ENCODE measurements at regions not wholly inside any gene's neighbourhood (a gene's known extent, or its start where the extent isn't known, plus 50 kb on each side); places are given as distances from the start of the nearest gene placed in this dataset.

- H3K4me3 ChIP-seq (ENCODE audit: control insufficient read depth, low read depth, low read length) = no peak overlapping the region
- no peak for DNase-seq (ENCODE audit: low read depth)
Measured at GRCh38 chr21:36584980-36585940, 105.3 kb upstream of the CLDN14 start.

GRCh38 chr21:36587388-36587787 lies 107.5 kb upstream of the CLDN14 start:
- TF ChIP-seq CTCF (IDR thresholded peaks at IDR 0.05; ENCODE audit: control insufficient read depth, insufficient read depth, low read depth, low read length, missing control alignments) = no peak
- DNase-seq (ENCODE audit: low read depth) = no peak
- H3K4me3 ChIP-seq (ENCODE audit: control insufficient read depth, low read depth, low read length) = no peak overlapping the region

More at GRCh38 chr21:36584980-36585940, 105.3 kb upstream of the CLDN14 start:
- TF ChIP-seq CTCF (IDR thresholded peaks at IDR 0.05; ENCODE audit: control insufficient read depth, insufficient read depth, low read depth, low read length, missing control alignments) = no peak

GRCh38 chr21:36589352-36589971 lies 109.5 kb upstream of the SIM2 start:
- peak; percentile 70 for TF ChIP-seq CTCF (IDR thresholded peaks at IDR 0.05; ENCODE audit: control insufficient read depth, insufficient read depth, low read depth, low read length, missing control alignments)
- DNase-seq (ENCODE audit: low read depth) = no peak
- no peak overlapping the region for H3K4me3 ChIP-seq (ENCODE audit: control insufficient read depth, low read depth, low read length)

GRCh38 chr21:36591326-36591970 lies 107.5 kb upstream of the SIM2 start:
- DNase-seq (ENCODE audit: low read depth) = no peak
- TF ChIP-seq CTCF (IDR thresholded peaks at IDR 0.05; ENCODE audit: control insufficient read depth, insufficient read depth, low read depth, low read length, missing control alignments) = no peak
- no peak overlapping the region for H3K4me3 ChIP-seq (ENCODE audit: control insufficient read depth, low read depth, low read length)

- TF ChIP-seq CTCF (IDR thresholded peaks at IDR 0.05; ENCODE audit: control insufficient read depth, insufficient read depth, low read depth, low read length, missing control alignments) = no peak
- DNase-seq (ENCODE audit: low read depth) = no peak
Measured at GRCh38 chr21:36596174-36596573, 102.7 kb upstream of the SIM2 start.

GRCh38 chr21:36601362-36601761 lies 97.6 kb upstream of the SIM2 start:
- H3K4me3 ChIP-seq (ENCODE audit: control insufficient read depth, low read depth, low read length) = no peak overlapping the region
- DNase-seq (ENCODE audit: low read depth) = no peak

More at GRCh38 chr21:36596174-36596573, 102.7 kb upstream of the SIM2 start:
- H3K4me3 ChIP-seq (ENCODE audit: control insufficient read depth, low read depth, low read length) = no peak overlapping the region

More at GRCh38 chr21:36601362-36601761, 97.6 kb upstream of the SIM2 start:
- TF ChIP-seq CTCF (IDR thresholded peaks at IDR 0.05; ENCODE audit: control insufficient read depth, insufficient read depth, low read depth, low read length, missing control alignments) = no peak
